CD4-positive, alpha-beta T cell treated with Interleukin-10 for 1 hour (primary cell): ENCODE measurements at regions not wholly inside any gene's neighbourhood (a gene's known extent, or its start where the extent isn't known, plus 50 kb on each side); places are given as distances from the start of the nearest gene placed in this dataset.
"Not testable (repeated sequence)": the region's sequence is repeated elsewhere in the genome, so short reads cannot be mapped to it uniquely, and the experiment has no call there.

Source experiments
- DNase-seq: peaks from one replicate; pipeline ENCODE4 v3.0.0-alpha.2; 2020

DNA sequence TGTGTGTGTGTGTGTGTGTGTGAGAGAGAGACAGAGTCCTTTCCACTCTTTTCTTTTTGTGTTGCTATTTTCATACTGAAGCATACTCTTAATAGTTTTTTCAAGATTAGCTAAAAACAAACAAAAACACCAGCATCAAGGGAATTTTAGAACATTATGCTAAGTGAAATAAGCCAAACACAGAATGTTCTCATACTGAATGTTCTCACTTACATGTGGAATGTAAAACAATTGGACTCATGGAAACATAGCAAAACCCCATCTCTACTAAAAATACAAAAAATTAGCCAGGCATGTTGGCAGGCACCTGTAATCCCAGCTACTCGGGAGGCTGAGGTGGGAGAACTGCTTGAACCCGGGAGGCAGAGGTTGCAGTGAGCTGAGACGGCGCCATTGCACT is 193.4 kb downstream of the XPNPEP1 start:
- not testable (repeated sequence) for DNase-seq

DNA sequence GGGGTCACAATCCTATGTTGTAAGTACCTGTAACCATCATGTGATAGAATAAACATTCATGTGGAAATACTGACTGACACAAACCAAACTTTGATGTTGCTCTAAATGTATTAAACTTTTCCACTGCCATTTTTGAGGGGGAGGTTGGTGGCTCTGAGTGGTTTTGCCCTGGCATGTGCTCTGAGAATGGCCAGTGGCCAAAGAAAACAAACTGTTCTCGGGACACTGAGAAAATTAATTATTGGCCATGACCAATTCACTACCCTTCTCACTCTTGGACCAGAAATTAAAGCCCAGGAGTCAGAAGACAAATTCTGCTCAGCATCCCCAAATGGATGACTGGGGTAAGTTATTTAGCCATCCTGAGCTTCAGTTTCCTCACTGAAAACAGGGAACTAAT is 195.9 kb downstream of the XPNPEP1 start:
- DNase-seq = no peak

DNA sequence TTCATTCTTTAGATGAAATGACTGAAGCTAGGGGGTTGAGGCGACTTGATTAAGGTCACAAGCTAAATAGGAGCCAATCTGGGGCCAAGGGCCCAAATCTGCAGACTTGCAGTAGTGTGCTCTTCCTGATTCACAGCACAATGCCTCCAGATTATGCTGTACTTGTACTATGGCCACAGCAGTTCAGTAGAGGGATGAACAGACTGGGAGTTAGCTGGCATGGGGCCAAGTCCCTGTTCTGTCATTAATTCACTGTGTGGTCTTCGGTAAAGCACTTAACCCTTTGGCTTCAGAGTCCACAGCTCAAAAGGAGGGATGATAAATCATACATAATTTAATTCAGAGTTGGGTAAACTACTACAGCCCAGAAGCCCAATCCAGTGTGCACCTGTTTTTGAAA is 196.8 kb downstream of the XPNPEP1 start:
- DNase-seq = no peak

DNA sequence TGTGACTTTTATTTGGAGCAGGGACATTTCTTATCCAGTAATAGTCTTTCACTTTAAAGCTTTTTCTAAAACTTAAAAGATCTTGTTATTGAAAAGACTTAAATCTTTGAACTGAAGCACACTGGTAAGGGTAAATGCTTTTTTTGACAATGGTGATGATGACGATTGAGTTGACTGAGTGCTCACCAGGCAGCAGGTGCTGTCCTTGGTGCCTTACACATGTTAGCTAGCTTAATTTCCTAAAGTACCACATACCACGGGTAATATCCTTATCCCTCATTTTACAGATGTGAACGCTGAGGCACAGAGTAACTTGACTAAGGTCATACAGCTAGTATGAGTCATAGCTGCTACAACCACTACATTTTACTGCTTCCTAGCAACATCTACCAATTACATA is 200.0 kb downstream of the XPNPEP1 start:
- no peak for DNase-seq

DNA sequence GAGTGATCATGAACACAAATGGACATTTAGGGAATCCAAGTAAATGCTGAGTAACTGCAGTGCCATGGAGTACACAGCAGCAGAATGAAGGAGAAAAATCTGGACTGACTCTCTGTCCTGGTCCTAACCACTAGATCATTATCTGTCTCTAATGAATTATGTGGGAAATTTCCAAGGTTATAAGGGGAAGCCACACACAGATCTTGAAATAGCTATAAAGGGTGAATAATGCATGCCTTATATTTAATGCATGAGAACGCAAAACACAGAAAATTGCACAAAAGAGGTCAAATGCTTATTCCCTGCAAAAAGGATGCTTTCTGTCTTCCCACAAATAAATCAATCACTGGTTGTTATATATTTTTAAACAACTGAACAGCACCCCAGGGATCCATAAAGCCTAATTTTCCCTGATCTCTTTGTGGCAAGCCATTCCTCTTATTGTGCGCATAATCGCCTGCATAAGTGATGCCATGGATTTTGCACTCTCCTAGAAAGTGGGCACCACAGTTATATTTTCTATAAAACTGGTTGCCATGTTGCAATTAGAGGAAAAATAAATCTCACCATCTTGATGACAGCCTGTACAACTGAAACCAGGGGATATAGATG is 201.8 kb downstream of the XPNPEP1 start:
- DNase-seq = no peak

DNA sequence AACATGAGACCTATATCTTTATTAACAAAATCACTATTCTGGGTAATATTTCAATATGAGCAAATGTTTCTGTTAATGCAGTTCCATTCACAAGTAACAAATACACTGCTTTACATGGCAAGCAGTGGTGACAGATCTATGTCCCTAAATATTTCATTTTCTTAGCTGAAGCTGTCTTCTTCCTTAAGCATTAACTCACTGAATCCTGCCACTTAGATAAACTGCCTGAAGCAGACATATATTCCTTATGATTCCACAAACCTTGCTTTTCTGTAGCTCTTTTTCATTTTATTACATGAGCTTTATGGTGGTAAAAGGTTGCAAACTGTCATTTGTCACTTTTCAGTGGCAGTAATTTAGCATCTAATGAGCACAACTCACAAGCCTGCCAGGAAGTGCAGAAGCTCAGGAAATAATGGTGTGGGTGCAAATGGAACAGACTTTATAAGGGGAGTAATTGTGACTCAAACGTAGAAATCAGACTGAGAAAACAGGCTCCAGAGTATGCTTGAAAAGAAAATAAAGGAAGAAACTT is 217.2 kb downstream of the XPNPEP1 start:
- DNase-seq = no peak

DNA sequence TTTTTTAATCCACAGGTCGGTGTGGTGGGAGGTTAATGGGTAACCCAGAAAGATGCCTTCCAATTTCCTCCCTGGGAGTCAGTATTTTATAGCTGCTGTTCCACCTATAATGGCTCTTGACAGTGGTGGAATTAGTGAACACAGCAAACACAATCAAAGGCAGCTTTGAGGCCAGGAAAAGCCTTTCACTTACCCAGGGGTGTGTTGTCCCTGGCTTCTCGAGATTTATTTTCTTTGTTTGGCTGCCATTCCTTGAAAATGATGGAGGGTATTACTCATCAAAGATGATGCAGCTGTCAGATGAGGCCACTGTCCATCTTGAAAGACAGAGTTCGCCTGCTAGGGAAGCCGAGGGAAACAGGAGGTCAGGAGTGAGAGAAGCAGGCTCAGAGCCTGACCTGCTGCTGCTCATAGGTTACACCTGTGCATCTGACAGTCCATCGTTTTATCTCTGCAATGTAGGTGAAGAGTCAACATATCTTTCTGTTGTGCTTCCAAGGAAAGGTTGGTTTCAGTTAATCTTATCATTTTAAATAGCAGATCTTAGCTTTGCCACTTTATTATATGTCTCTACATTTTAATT is 221.6 kb downstream of the XPNPEP1 start:
- no peak for DNase-seq

DNA sequence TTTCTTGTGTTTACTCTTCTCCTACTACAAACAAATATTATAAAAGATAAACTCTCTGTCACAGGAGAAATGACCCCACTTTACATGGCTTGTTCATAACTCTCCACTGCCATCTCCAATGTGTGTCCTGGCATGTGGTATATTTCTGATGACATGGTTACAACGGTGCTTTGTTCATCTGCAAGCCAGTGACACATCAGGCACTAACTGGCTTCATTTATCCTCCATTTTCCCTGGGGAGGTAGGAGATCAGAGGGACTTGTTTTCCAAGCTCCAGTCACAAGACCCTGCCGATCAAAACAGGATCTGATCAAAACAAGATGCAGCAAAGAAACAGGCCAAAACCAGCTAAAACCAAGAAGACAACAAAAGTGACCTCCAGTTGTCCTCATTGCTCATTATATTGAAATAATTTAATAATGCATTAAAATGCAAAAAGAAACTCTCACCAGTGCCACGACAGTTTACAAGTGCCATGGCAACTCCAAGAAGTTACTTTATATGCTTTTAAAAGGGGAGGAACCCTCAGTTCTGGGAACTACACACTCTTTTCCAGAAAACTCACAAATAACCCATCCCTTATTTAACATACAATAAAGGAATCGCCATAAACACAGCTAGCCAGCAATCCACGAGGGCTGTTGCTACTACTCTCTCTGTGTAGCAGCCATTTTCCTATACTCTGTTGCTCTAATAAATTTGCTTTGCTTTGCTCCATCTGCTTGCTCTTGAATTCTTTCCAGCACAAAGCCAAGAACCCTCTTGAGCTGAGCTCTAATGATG is 224.2 kb downstream of the XPNPEP1 start:
- DNase-seq = no peak

DNA sequence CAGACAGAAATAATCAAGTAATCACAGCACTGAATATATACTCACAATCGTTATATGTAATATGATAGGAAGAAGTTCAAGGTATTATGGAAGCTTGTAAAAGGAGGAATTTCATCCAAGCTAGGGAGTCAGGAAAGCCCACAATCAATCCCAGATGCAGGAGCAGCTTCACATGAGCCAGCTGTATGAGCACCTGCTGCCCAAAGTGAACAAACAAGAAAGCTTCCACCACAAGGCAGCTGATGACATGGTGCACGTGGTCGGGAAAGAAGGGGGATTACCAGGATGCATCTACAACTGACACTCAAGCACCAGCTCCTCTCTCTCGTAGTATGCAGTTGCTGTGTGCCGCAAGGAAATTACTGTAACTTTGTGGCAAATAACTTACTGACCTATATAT is 225.2 kb downstream of the XPNPEP1 start:
- DNase-seq = no peak

DNA sequence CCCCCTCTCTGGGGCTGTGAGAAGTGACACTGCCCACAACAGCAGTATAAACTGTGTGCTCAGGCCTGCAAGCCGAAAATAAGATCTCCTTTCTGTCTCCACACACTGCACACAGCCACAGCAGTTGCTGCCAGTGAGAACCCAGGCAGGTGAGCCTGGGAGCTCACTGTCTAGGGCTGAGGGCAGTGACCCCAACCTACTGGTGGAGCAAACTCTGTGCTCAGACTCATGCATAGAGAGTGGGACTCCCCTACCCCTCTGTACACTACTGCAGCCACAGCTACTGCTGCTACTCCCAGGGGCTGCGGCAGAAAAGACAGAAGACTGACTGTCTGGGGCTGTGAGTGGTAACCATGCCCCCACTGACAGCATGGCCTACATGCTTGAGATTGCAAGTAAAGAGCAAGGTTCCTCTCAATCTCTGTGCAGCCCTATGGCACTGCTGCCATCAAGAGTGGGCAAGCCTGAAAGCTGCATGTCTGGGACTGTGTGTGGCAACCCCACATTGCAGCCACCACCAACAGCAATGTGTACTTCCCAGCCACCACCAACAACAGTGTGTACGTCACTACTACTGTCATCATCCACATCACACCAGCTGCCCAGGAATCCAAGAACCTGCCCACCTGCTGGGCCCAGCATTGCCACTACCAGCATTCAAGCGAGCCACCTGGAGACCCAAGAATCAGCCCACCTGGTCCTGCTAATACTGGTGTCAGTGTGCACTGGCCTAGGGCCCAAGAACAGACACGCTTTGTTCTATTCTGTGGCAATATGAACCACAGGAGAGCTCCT is 226.1 kb downstream of the XPNPEP1 start:
- no peak for DNase-seq

DNA sequence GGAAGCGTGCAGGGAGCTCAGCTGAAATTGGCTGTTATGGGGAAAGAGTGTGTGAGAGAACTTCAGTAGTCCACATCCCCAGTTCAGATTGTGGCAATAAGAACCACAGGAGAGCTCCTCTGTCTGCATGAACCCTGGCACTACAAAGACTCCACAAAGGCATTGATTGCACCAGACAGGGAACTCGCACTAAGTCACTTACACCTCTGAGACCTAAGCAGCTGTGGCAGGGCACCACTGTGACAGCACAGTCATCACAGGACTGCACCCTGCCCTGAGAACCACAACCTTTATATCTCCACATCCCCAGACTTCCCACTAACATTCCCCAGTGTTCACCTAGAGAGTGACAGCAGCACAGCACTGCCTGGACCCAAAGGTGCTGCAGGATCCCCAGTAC is 226.8 kb downstream of the XPNPEP1 start:
- DNase-seq = no peak

DNA sequence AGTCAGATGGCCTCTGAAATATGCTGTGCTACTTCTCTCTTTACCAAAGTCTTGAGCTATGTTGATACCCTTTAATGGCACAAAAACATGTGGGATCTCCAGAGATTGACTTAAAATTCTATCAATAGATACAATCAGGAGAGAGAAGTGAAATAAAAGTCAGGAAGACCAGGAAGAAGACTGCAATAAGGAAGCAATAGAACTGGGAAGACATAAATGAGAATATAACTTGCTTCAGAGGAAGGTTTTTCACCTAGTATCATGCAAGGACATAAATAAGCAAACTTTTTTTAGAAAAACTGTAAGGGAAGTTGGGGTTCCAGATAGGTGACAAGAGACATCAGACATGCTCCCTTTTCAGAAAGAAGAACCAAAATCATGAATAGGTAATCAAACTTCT is 227.3 kb downstream of the XPNPEP1 start:
- no peak for DNase-seq

DNA sequence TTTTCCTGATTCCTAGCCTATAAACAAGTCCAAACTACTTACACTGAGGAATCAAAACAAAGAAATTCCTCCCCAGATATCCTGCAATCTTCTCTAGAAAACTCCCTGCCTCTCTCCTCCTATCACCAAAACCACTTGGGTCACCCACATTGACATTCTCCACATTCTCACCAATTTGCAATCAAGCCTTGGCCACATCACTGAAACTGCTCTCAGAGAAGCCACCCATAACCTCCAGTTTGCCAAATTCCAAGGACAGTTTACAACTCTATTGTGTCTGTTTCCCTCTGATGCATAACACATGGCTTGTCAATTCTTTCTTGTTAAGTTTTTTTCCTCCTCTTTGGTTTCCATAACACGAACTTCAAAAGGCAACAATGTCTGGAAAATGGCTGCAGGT is 233.5 kb downstream of the XPNPEP1 start:
- no peak for DNase-seq

DNA sequence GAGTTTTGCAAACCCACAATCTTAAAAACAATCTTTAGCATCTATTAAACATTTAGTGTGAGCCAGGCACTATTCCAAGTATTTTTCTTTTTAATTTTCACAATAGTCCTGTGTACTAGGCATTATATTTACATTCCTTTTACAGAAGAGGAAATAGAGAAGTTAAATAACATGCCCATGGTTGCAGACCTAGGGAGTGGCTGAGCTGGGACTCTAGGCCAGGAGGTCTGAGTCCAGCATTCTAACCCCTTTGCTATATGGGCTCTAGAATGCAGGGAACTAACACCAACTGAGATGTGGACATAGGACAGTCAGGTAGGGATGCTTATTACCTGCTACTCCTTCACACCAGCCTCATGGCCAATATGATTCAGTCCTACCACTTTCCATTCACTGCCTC is 243.8 kb downstream of the XPNPEP1 start:
- no peak for DNase-seq

DNA sequence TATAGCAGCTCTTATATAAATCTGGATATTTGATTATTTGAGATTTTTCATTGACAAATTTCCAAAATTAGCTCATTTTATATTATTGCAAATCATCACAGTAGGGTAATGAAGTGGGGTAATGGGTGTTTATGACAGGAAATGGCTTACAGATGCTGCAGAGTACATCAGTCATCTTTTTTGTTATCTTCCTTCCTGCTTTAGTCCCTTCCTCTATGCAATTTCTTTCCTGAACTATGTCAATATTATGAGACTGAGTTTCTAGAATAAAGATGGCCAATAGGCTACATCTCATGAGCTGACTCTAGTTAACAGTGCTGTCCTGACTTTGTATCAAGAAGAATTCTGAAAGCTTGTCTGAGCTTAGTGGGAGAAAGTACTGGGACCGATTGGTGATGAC is 244.5 kb downstream of the XPNPEP1 start:
- no peak for DNase-seq

DNA sequence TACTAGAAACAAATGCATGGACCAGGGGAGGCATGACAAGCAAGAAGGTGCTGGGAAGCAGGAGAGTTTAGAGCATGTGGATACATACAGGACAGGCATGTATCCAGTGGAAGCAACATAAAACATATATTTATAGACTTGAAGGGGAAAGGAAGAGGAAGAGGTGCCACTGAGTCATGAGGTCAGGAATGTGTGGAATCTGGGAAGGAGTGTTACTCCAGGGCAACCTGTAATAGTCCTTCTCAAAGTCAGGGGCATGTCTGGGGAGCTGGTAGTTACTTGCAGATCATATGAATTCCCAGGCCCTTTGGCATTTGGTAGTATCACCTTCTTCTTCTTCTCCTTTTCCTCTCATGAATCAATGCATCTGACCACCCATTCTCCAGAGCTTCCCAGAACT is 246.6 kb downstream of the XPNPEP1 start:
- DNase-seq = no peak

DNA sequence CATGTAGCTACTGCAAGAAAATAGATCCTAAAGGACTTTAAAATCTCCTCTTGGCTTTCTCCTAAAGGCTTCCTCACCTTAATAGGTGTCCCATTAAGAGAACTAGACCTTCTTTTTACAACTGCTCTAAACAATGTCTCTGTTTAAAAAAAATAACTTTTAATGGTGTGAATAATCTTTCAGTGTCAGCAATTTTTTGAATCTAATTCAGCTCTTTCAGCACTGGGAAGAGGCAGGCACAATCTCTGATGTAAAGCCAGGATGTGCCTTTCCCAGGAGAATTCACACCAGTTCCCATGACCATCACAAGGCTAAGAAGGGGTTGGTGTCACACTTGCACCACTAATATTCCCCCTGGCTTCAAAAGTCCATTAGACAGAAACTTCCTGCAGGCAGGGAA is 254.6 kb downstream of the XPNPEP1 start:
- no peak for DNase-seq

DNA sequence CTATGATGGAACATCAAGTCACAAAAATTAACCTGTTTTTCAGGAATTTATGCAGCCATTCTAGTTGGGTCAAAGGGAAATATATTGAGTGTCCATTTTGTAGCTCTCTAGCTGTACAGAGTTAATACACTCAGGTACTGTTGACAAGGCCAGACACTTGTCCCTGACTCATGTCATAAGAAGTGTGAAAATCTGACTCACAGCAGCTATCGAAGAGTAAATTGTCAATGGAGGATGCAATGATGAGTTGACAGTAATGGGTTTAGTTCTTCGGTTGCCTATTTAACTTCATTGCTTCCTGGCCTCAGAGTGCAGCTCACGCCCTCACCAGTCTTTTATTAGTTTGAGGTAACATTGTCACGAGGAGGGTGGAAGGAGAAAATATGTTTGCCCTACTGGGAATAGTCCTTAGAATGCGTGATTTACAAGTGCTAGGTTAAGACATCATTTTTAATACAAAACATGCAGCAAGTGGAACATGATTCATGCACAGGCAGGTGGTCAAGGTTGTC is 255.1 kb downstream of the XPNPEP1 start:
- no peak for DNase-seq

DNA sequence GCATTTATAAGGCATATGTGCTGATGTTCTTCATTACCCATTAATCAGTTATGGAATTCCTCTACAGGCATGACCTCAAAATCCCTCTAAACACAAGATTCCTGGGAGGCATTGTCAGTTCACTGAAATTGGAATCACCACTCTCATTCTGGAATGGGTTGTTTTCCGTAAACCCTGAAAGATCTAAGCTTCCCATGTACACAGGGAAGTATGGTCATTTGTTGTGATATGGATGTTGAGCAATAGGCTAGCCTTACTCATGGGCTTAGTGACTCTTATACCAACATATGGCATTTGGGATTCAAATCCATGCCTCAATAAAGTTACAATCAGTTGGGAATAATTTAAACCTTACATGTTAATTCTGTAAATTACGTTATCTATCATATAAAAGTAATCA is 258.0 kb downstream of the XPNPEP1 start:
- DNase-seq = no peak

DNA sequence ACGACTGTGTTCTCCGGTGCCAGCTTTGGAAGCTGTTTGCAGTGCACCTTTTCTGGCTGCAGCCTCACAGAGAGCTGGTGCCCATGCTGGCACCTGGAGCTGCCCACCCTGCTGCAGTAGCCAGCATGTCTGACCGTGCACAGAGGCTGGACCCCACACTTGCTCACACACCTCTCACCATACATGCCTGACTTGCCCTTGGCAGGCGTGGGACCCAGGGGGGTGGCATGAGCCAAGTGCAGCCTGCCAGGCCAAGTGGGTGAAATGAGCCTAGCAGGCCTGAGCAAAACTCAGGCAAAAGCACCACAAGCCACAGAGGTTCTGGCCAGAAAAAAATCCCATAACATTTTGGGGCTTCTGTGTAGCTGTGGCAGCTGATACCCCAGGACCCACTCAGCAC is 258.8 kb downstream of the XPNPEP1 start:
- DNase-seq = no peak

DNA sequence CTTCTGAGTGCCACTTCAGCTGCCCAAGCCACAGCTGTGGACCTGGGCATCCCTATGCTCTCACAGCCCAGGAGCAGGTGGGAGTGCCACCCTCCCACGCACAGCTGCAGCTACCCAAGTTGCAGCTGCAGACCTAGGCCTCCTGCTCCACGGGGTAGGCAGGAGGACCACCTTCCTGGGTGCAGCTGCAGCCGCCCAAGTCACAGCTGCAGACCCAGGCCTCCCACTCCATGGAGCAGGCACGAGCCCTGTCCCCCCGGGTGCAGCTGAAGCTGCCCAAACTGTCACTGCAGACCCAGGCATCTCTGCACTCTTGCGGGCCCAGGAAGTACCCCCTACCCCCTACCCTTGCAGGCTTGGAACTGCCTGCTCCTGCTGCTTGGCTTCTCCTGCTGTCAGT is 260.2 kb downstream of the XPNPEP1 start:
- DNase-seq = no peak

DNA sequence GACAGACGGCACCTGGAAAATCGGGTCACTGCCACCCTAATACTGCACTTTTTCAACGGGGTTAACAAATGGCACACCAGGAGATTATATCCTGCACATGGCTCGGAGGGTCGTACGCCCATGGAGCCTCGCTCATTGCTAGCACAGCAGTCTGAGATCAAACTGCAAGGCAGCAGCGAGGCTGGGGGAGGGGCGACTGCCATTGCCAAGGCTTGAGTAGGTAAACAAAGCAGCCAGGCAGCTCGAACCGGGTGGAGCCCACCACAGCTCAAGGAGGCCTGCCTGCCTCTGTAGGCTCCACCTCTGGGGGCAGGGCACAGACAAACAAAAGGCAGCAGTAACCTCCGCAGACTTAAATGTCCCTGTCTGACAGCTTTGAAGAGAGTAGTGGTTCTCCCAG is 270.7 kb downstream of the XPNPEP1 start:
- not testable (repeated sequence) for DNase-seq

DNA sequence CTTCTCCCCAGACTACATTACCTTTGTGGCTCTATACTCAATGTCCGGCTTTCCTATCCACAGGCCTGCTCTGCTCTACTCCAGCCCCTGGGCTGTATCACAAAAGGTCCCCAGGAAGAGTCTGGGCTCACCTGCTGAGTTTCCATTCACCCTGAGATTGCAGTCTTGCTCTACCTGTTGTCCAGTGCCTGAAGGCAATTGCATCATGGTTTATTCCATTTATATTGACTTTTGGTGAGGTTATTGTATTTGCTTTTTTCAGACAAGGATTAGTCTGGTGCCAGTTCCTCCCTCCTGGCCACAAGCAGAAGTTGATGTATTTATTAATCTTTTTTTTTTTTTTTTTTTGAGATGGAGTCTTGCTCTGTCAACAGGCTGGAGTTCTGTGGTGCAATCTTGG is 273.1 kb downstream of the XPNPEP1 start:
- no peak for DNase-seq
